ENCODE measurements at regions not wholly inside any gene's neighbourhood (a gene's known extent, or its start where the extent isn't known, plus 50 kb on each side); places are given as distances from the start of the nearest gene placed in this dataset.
"Not testable (repeated sequence)": the region's sequence is repeated elsewhere in the genome, so short reads cannot be mapped to it uniquely, and the experiment has no call there.

DNA sequence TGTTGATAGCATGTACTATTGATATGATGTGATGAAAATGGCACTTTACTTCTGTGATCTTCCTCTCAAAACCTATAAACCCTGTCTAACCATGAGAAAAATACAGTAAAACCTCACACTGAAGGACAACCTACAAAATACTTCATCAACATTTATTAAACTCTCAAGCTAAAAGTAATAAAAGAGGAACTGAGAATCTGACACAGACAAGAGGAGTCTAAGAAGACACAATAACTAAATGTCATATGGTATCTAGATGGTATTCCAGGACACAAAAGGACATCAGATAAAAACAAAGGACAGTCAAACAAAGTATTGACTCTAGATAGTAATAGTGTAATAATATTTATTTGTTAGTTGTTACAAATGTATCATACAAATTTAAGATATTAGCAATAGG is 655.3 kb downstream of the SH3BGRL start:
- no peak for DNase-seq

GRCh38 chrX:81866873-81867272 is 665.0 kb downstream of the SH3BGRL start:
- DNase-seq = no peak

- no peak for DNase-seq
Measured at GRCh38 chrX:81868979-81869378, 667.1 kb downstream of the SH3BGRL start.

DNA sequence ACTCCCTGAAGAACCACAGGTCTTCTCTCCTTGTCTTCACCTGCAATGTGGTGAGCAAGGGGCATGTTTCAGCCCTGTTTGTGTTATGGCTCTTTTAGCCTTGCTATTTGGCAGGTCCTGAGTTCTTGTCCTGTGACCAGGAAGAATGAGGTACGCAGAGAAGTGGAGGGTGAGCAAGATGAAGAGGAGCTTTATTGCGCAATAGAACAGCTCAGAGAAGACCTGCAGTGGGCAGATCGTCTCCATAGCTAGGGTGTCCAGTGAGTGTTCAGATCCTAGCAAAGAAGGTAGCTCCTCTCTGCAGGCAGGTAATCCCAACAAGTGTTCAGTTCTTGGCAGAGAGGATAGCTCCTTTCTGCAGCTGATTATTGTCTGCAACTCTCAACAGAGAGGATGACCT is 672.9 kb downstream of the SH3BGRL start:
- no peak for DNase-seq

GRCh38 chrX:81875800-81876199 is 673.9 kb downstream of the SH3BGRL start:
- no peak for DNase-seq

GRCh38 chrX:81876437-81876836 is 674.5 kb downstream of the SH3BGRL start:
- no peak for DNase-seq

DNA sequence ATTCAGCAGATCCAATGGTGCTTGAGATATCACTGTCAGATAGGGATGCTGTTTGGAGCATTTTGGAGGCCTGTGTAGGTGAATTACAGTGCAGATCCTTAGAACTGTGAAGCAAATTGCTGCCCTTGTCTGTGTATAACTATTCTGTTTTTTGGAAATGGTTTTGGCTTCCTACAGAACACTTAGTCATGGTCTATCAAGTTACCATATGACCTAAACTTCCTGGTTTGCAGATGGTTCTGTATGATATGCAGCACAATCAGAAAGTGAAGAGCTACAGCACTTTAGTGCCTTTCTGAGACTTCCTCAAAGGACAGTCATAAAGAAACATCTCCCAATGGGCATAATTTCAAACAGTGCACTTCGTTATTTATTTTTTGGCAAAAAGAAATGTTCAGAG is 688.6 kb downstream of the SH3BGRL start:
- DNase-seq = peak; percentile 60

DNA sequence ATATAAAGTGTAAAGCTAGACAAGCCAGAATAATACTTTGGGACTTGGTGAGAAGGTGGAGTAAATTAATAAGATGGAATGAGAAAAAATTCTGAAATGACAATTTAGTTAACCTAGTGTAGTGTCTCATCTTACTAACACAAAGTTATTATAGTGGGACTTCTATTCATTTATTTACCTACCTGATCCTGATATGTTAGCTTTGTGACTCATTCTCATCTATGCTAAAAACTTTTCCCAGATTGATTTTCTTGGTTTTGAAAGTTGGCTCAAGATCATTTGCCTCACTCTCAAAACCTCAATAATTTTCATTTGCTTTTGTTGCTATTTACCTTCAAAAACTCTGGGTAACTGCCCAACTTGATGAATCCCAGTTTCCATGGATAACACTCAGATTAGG is 698.6 kb downstream of the SH3BGRL start:
- no peak for DNase-seq

- DNase-seq = no peak
Measured at GRCh38 chrX:81925812-81926211, 723.9 kb downstream of the SH3BGRL start.

DNA sequence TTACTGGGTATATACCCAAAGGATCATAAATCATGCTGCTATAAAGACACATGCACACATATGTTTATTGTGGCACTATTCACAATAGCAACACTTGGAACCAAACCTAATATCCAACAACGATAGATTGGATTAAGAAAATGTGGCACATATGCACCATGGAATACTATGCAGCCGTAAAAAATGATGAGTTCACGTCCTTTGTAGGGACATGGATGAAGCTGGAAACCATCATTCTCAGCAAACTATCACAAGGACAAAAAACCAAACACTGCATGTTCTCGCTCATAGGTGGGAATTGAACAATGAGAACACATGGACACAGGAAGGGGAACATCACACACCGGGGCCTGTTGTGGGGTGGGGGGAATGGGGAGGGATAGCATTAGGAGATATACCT is 744.0 kb downstream of the SH3BGRL start:
- not testable (repeated sequence) for DNase-seq

DNA sequence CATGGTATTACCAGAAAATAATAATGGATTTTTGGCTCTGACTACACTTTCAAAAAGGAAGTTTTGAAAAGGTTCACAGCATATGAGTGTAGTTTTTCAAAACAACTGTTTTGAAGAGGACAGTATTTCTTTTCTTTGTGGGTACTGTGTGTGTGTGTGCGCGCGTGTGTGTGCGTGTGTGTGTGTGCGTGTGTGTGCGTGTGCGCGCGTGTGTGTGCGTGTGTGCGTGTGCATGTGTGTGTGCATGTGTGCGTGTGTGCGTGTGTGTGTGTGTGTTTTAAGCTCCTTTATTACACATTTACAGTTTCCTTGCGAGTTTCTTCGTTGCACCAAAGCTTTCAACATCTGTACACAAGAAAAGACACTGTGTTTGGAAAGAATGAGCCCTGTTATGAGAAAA is 755.4 kb downstream of the SH3BGRL start:
- DNase-seq = no peak

DNA sequence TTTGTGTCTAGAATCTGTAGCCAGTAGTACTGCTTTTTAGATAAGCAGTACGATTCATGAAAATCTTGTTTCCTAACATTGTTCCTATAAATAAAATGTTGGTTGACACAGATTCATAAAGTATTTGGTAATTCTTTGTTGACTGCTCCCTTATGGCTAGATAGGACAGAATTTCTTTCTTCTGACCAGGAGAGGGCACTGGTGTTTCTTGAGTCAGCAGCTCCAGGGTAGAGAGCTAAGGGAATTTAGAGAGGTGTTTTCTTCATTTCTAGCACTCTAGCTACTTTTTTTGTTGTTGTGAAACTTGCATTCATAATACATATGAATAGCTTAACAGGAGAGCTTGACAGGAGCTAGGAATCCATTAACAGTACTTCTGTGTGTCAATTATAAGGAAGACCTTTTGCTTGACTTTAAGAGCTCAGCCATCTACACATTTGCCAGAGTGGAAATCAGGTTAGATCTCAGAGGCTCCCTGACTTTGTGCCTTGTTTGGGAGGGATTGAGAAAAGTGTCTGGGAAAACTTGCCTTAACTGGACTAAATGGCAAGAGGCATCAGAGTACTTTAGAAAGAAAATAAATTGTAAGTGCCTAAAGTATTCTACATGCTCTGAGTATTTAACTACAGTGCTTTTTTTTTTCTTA is 756.1 kb downstream of the SH3BGRL start:
- DNase-seq = peak; percentile 38

DNA sequence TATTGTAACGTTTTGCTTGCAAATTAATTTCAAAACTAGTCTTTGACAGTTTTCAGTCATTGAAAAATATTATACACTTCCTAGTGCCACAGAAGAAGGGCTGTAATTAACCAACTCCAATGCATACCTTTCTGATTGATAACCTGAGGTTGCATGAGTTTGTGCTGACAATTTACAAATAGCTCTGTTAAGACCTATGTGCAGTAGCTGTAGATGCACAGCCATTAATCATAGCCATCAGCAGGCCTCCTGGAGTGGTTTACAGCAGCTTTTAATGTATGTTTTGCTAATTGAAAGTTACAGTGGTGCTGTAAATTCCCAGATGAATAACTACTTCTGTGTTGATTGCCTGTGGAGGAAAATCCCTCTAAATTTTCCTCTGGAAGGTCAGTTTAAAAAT is 758.1 kb downstream of the SH3BGRL start:
- no peak for DNase-seq

- DNase-seq = not testable (repeated sequence)
Measured at GRCh38 chrX:81974413-81974812, 772.5 kb downstream of the SH3BGRL start.

DNA sequence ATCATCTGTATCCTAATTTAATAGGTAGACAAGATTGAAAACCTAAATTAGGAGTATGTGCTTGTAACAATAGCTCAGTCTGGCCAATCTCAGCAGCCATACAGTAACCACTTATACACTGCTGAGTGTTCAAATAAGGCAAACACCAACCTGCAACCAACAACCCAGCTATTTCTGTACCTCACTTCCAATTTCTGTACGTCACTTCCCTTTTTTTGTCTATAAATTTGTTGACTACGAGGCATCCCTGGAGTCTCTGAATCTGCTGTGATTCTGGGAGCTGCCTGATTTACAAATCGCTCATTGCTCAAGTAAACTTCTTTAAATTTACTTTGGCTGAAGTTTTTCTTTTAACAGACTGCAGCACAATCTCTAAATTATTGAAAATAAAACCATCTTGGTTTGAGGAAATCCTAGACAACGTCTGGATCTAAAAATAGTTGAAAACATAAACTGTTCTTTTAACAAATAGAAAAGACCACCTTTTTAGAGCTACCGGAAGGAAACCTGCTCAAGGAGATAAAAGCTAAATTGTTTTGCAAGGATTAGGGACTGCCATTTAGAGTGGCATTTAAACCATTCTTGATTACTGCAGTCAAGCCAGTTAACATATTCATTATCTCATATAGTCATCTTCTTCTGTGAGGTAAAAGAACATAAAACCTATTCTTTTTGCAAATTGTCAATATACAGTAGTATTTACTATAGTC is 778.1 kb downstream of the SH3BGRL start:
- DNase-seq = no peak

- not testable (repeated sequence) for DNase-seq
Measured at GRCh38 chrX:81987217-81987616, 785.3 kb downstream of the SH3BGRL start.

GRCh38 chrX:81996166-81996565 is 794.3 kb downstream of the SH3BGRL start:
- DNase-seq = no peak

DNA sequence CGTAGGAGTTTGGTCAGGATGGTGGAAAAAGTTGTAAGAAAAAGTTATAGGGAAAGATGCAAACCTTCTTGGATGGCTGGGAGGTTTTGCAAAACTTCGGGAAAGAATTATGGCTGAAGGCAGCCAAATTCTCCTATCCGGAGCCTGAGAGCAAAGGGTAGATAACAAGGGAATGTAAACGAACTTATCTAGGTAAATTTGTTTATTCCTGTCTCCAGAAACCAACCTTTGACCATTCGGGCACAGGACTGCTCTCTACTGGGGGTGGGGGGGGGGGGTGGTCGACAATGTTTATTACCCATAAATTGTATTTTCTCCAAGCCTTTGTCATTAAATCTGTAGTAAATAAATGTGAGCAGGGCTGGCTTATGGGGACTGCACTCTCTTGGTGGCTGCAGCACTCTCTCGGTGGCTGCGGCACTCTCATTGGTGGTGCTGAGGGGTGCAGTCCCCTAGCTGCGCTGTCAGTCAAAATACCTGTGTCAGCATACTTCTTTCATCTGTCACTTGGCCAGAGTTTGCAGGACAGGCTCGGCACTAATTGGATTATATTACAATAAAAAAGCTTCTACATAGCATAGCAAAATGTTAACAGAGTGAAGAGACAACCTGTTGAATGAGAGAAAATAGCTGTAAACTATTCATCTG is 827.8 kb downstream of the SH3BGRL start:
- no peak for DNase-seq

- no peak for DNase-seq
Measured at GRCh38 chrX:82031250-82031649, 829.3 kb downstream of the SH3BGRL start.

- no peak for DNase-seq
Measured at GRCh38 chrX:82038793-82039192, 836.9 kb downstream of the SH3BGRL start.

GRCh38 chrX:82041034-82041433 is 839.1 kb downstream of the SH3BGRL start:
- no peak for DNase-seq

DNA sequence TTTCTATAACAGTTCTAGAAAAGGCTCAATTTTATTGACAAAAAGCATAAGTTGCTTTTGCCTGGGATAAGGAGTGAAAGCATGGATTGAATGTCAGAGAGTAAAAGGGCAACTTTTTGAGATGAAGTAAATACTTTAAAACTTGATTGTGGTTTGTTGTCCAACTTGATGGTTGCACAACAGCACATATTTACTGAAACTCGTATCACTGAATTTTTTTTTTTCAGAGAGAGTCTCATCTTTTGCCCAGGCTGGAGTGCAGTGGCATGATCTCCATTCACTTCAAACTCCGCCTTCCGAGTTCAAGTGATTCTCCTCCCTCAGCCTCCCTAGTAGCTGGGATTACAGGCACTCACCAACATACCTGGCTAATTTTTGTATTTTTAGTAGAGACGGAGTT is 856.8 kb downstream of the SH3BGRL start:
- DNase-seq = no peak

DNA sequence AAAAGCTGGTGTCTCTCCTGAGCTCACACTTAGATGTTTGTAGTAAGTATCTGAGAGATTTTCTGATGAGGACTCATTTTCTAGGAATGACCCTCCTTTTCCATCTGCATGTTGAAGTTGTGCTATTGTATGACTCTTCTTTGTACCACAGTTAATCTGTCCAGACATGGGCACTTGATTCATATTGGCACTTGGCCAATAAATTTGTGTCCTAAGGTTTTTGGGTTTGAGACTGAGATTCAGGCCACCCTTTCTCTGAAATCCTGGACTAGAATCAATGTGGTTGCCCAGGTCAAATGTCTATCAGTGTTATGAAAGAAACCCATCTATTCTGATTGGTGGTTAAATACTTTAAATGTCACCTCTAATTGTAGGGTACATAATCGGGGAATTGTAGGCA is 869.0 kb downstream of the SH3BGRL start:
- no peak for DNase-seq

GRCh38 chrX:82081027-82081426 is 879.1 kb downstream of the SH3BGRL start:
- no peak for DNase-seq

All from MV-4-11 (cell line).